Testis (tissue), 2 donors: ENCODE measurements at regions not wholly inside any gene's neighbourhood (a gene's known extent, or its start where the extent isn't known, plus 50 kb on each side); places are given as distances from the start of the nearest gene placed in this dataset.

Experiments used
- DNase-seq: peaks from one replicate; pipeline ENCODE4 v3.0.0-alpha.2; 2019
- H3K27ac ChIP-seq, 2 donors: fragments of 200-600 bp; sonication (generic); one replicate each; pipeline ENCODE4 v1.5.1; 2019
- H3K27me3 ChIP-seq: fragments of 200-600 bp; sonication (generic); one replicate; pipeline ENCODE4 v1.5.1; 2019
- H3K36me3 ChIP-seq: fragments of 200-600 bp; sonication (generic); one replicate; pipeline ENCODE4 v1.5.1; 2017; ENCODE audit warnings: low read depth; ENCODE audit errors: missing control alignments
- H3K4me1 ChIP-seq: fragments of 200-600 bp; sonication (generic); one replicate; pipeline ENCODE4 v1.5.1; 2019
- H3K4me3 ChIP-seq, 2 donors: fragments of 200-600 bp; sonication (generic); one replicate each; pipeline ENCODE4 v1.5.1; 2017 to 2019
- H3K9me3 ChIP-seq: fragments of 200-600 bp; sonication (generic); one replicate; pipeline ENCODE4 v1.5.1; 2017
- POLR2A ChIP-seq: fragments of 450-650 bp; IDR thresholded peaks from one replicate; pipeline ENCODE4 v1.6.1; 2017; ENCODE audit warnings: antibody characterized with exemption, mild to moderate bottlenecking, moderate library complexity
- WGBS, 2 donors: methylation state at CpG; one replicate each; pipeline ENCODE4 v1.1.5; 2018; 5-methylcytosine and 5-hydroxymethylcytosine counted together
- intact Hi-C: fragments of 100-400 bp; cut with DNase I; formaldehyde crosslinking; loops from one replicate; pipeline ENCODE4 v1.15.1; 2023; ENCODE audit warnings: low total_unique reads
- TF ChIP-seq, protein P1 (sequence below), 3 experiments: fragments of 450-650 bp in 2 of 3; fragments of 200-600 bp in 1 of 3; sonication (generic) in 1 of 3; IDR thresholded peaks; one replicate each; pipeline ENCODE4 v1.5.1; 2016 to 2019; ENCODE audit warnings: antibody characterized with exemption in 3 of 3, mild to moderate bottlenecking in 2 of 3, moderate library complexity in 1 of 3

DNA sequence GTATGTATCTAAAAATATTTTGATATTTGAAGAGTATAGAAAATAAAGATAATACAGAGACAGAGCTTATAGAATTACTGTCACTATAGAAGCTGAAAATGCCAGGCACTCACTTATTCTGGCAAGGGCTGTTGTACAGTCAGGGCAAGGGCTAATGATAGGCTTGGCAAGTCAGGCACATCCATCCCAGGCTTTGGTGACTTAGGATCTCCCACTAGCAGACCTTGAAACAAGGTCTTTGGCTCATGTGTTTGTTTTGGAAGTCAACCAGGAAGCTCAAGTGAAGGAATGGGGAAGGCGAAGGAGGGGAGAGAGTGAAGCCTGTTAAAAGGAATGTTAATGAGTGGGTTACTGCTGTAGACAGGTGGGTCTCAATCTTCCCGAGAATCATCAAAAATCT lies 199.1 kb upstream of the SUCLG2 start:
- DNase-seq, result no peak
- intact Hi-C loops, result no loop called here
- no peaks in the 10 kb centered on the region for H3K4me1 ChIP-seq
- 70 to 76% methylated on average over 2 of the region's 2 CpGs for WGBS, 2 donors
- TF ChIP-seq, protein P1, sequence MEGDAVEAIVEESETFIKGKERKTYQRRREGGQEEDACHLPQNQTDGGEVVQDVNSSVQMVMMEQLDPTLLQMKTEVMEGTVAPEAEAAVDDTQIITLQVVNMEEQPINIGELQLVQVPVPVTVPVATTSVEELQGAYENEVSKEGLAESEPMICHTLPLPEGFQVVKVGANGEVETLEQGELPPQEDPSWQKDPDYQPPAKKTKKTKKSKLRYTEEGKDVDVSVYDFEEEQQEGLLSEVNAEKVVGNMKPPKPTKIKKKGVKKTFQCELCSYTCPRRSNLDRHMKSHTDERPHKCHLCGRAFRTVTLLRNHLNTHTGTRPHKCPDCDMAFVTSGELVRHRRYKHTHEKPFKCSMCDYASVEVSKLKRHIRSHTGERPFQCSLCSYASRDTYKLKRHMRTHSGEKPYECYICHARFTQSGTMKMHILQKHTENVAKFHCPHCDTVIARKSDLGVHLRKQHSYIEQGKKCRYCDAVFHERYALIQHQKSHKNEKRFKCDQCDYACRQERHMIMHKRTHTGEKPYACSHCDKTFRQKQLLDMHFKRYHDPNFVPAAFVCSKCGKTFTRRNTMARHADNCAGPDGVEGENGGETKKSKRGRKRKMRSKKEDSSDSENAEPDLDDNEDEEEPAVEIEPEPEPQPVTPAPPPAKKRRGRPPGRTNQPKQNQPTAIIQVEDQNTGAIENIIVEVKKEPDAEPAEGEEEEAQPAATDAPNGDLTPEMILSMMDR (IDR thresholded peaks at IDR 0.05), result no peak
- TF ChIP-seq POLR2A, result no peak
- H3K27ac ChIP-seq, result no peak overlapping the region
- no peaks in the 10 kb centered on the region for H3K36me3 ChIP-seq
- H3K4me3 ChIP-seq, result no peak overlapping the region
- H3K9me3 ChIP-seq, result no peaks in the 10 kb centered on the region
- no peaks in the 10 kb centered on the region for H3K27me3 ChIP-seq

DNA sequence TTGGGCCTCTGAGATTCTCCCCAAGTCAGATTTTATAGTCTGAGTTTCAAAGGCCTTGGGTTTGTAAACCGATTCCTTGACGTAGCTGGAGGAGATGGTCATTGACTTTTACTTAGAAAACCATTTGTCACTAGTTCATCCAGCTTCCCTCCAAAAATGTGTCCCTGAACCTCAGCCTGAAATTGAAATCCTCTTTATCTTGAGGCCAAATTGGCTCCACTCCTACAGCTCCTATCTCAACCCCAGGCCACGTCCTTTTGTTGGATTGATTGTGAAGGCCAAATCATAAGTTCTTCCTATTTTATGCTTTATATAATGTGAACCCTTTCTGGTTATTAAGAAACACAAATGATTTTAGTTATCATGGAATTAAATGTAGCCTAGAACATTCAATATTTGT lies 193.9 kb upstream of the SUCLG2 start:
- Histone ChIP-seq H3K27me3 (no peaks in the 10 kb centered on the region), H3K36me3 (no peaks in the 10 kb centered on the region), H3K4me3 (no peak overlapping the region), H3K27ac (no peak overlapping the region), H3K4me1 (no peaks in the 10 kb centered on the region), H3K9me3 (no peaks in the 10 kb centered on the region)
- 66 to 69% methylated on average over 3 of the region's 3 CpGs for WGBS, 2 donors
- no peak for TF ChIP-seq POLR2A
- TF ChIP-seq, protein P1 (IDR thresholded peaks at IDR 0.05), result no peak
- DNase-seq, result no peak
- intact Hi-C loops, result no loop called here

DNA sequence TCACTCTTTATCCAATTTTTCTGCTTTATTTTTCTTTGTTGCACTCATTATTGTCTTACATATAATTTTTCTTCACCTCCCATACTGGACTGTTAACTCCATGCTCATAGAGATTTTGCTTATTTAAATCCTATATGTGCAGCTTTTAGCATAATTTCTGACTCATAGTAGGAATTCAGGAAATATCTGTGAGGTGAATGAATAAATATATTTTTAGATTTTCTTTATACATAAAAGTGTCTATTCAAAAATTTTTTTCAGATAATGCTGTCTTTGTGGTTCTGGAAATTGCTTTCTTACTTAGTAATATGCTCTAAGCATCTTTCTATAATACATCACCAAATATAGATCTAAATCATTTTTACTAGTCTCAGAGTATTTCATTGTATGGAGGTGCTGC lies 191.8 kb upstream of the SUCLG2 start:
- Histone ChIP-seq H3K36me3 (no peaks in the 10 kb centered on the region), H3K27me3 (no peaks in the 10 kb centered on the region), H3K27ac (no peak overlapping the region), H3K9me3 (no peaks in the 10 kb centered on the region), H3K4me1 (no peaks in the 10 kb centered on the region), H3K4me3 (no peak overlapping the region)
- no peak for TF ChIP-seq POLR2A
- TF ChIP-seq, protein P1 (IDR thresholded peaks at IDR 0.05), result no peak
- no peak for DNase-seq
- intact Hi-C loops, result no loop called here

DNA sequence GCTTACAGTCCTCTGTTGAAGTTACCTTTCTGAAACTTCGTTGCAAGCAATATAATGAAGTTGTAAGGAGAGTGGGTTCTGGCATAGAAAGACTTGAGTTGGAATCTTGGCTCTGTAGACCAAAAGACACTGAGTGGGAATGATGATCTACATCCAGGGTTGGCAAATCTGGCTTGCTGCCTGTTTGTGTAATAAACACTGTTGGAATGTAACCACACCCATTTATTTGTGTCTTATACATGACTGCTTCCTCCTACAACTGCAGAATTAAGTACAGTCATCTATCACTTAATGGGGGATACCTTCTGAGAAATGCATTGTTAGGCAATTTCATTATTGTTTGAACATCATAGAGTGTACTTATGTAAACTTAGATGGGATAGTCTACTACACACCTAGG lies 178.4 kb upstream of the SUCLG2 start:
- H3K36me3 ChIP-seq, result no peaks in the 10 kb centered on the region
- intact Hi-C loops, result no loop called here
- H3K4me1 ChIP-seq, result no peaks in the 10 kb centered on the region
- no peak for DNase-seq
- WGBS, 2 donors, result 63 to 73% methylated on average over 1 of the region's 1 CpG
- TF ChIP-seq POLR2A, result no peak
- TF ChIP-seq, protein P1 (IDR thresholded peaks at IDR 0.05), result no peak
- H3K9me3 ChIP-seq, result no peaks in the 10 kb centered on the region
- no peaks in the 10 kb centered on the region for H3K27me3 ChIP-seq
- H3K27ac ChIP-seq, result no peak overlapping the region
- H3K4me3 ChIP-seq, result no peak overlapping the region

DNA sequence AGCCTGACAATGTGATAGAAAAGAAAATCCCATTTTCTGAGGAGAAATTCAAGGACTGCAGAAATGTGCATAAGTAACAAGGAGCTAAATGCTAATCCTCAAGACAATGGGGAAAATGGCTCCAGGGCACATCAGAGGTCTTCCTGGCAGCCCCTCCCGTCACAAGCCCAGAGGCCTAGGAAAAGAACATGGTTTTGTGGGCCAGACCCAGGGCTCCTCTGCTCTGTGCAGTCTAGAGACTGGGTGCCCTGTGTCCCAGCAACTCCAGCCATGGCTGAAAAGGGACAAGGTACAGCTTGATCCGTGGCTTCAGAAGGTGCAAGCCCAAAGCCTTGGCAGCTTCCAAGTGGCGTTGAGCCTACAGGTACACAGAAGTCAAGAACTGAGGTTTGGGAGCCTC lies 176.8 kb upstream of the SUCLG2 start:
- H3K27ac ChIP-seq, result no peak overlapping the region
- intact Hi-C loops, result no loop called here

More for the DNA sequence above, 176.8 kb upstream of the SUCLG2 start:
- H3K27me3 ChIP-seq, result no peaks in the 10 kb centered on the region
- DNase-seq, result no peak
- no peaks in the 10 kb centered on the region for H3K4me1 ChIP-seq
- H3K9me3 ChIP-seq, result no peaks in the 10 kb centered on the region
- H3K36me3 ChIP-seq, result no peaks in the 10 kb centered on the region
- 82 to 83% methylated on average over 3 of the region's 3 CpGs for WGBS, 2 donors
- no peak overlapping the region for H3K4me3 ChIP-seq
- TF ChIP-seq, protein P1 (IDR thresholded peaks at IDR 0.05), result no peak
- no peak for TF ChIP-seq POLR2A
